GM21390 (cell line): ENCODE measurements at regions not wholly inside any gene's neighbourhood (a gene's known extent, or its start where the extent isn't known, plus 50 kb on each side); places are given as distances from the start of the nearest gene placed in this dataset.
"Not testable (repeated sequence)": the region's sequence is repeated elsewhere in the genome, so short reads cannot be mapped to it uniquely, and the experiment has no call there.

Source experiments
- ATAC-seq: cut with Tn5 transposase; IDR thresholded peaks from one replicate; pipeline ENCODE4 v1.9.1; 2021; ENCODE audit not compliant: unreplicated experiment

DNA sequence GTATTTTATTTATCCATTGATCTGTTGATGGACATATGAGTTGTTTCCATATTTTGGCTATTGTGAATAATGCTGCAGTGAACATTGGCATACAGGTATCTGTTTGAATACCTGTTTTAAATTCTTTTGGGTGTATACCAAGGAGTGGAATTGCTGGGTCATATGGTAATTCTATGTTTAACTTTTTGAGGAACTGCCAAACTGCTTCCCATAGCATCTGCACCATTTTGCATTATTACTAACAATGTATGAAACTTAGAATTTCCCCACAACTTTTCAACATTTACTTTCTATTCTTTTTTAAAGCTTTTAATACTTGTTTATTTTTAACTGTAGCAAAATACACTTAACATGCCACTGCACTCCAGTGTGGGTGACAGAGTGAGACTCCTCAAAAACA, 57.0 kb upstream of the MSN start:
- no peak for ATAC-seq

DNA sequence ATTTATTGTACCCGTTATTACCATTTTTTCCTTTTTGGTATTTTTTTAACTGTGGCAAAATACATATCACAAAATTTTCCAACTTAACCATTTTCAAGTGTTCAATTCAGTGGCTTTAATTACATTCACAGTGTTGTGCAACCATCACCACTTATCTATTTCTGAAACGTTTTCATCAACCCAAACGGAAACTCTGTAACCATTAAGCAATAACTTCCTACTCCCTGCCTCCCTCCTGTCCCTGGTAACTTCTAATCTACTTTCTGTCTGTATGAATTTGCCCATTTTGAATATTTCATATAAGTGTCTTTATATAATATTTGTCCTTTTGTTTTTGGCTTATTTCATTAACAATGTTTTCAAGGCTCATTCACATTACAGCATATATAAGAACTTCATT, 57.4 kb upstream of the MSN start:
- ATAC-seq, result no peak

DNA sequence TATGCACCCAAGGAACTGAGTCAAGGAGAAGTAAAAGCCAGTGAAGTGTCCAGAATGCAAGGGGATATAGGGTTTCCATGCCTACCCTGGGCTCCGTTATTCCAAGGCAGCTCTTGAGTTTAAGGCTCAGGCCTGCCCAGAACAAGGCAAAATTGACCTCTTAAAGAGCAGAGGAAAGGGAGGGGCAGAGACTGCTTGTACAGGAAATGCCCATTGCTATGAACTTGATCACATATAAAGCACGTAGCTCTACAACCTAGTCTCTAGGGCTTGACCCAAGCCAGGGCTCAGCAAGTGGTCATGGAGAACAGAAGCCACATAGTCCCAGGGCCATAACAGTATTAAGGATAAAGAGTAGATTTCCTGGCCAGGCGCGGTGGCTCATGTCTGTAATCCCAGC, 58.2 kb upstream of the MSN start:
- ATAC-seq, result no peak

DNA sequence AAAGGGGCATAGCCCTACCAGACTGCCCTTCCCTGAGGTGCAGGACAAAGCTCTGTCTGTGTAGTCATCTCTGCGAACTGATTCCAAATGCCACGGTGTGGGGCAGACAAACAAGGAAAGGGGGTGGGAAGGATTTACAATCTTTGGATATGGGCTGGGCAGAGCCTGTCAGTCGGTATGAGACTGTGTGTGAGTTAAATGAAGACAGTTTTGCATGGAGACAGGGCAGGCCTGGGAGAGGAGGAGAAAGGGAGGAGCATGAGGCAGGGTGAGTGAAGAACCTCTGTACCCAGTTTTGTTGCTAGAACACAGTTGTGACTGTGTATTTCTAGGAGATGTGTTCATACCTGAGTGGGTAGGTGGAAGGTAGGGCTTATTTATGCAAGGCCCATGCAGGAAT, 59.4 kb upstream of the MSN start:
- ATAC-seq, result no peak

DNA sequence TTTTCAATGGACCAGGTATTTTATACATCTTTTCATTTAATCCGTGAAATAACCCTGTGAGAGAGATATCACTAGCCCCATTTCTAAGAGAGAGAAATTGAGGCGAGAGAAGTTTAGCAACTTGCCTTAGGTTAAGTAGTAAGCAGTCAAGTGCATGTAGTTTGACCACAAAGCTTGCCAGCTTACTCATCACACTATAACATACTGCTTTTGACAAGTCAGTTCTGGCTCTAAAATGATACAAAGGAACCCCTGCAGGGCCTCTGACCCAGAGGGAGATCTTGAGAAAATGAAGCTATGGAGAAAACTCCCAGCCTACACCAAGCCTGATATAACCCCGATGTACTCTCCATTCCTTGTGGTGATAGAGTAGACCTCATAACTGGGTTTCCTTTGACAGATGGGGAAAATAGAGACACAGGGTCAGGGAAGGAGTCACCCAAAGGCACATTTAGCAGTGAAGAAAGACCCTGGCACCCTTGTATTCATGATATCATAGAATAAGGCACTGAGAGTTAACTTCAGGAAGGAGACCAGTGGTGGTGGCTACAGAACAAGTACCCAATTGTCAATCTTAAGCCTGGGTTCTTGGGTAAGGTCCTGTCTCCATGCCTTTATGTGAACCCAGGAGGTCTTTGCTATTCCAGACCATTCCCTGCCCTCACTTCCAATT, 60.2 kb upstream of the MSN start:
- ATAC-seq, result peak; percentile 75

DNA sequence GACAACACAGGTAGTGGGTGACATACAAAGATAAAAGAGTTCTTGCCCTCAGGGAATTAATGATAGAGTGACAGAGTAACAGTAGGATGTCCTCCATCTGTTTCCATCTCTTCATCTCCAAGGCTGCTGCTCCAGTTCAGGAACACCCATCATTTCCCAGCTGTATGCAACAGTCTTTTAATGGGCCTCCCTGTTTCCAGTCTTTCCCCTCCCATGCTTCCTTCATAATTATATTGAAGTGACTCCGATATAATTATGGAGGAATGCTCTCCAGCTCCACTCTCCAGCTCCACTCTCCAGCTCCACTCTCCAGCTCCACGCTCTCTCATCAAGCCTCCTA, 65.3 kb upstream of the MSN start:
- ATAC-seq, result no peak

- ATAC-seq, result no peak
Measured at GRCh38 chrX:65601530-65602220, 65.8 kb upstream of the MSN start.

DNA sequence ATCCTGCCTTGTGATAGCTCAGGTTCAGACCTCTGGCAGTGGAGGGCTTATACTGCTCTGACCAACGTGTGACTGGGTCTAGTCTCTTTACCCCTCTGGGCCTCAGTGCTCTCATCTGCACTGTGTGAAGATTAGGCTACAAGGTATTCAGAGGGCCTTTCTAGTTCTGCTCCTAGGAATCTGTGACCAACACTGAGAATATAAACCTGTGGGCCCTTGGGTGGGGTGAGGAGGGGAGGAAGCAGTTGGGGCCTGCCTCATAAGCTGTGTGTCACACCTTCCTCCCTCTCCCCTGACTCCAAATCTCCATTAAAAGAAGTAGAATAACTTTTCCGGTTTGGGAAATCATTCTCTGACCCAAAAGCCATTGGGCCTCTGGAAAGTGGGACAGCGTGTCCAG, 66.3 kb upstream of the MSN start:
- ATAC-seq, result no peak

- ATAC-seq, result no peak
Measured at GRCh38 chrX:65600106-65600505, 65.5 kb upstream of the LAS1L start.

- ATAC-seq, result no peak
Measured at GRCh38 chrX:65598559-65599147, 64.1 kb upstream of the LAS1L start.

- ATAC-seq, result peak; percentile 54
Measured at GRCh38 chrX:65596270-65597034, 61.9 kb upstream of the LAS1L start.

- peak; percentile 78 for ATAC-seq
Measured at GRCh38 chrX:65595460-65595876, 60.9 kb upstream of the LAS1L start.

GRCh38 chrX:65591206-65591605, 56.6 kb upstream of the LAS1L start:
- no peak for ATAC-seq

GRCh38 chrX:65589304-65589703, 54.7 kb upstream of the LAS1L start:
- no peak for ATAC-seq

DNA sequence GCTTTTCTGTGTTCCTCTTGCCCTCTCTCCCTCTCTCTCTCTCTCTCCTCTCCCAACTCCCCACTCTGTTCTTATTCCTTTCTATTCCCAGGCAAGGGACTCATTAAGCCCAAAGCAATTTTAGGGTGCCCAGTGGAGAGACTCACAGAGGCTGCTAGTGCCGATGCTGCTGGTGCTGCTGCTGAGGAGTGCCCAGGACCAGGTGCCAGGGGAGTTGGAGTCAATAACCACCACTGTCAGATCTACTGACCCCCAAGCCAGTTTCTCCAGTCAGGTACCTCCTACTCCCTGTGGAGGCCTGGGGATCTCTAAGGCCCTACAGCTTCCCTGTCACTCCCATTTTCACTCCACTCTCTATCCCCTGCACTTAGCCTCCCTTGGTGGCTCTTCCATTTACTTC, 54.2 kb upstream of the LAS1L start:
- no peak for ATAC-seq

- ATAC-seq, result no peak
Measured at GRCh38 chrX:65587616-65588526, 53.3 kb upstream of the LAS1L start.

- ATAC-seq, result no peak
Measured at GRCh38 chrX:65586491-65586890, 51.9 kb upstream of the LAS1L start.

GRCh38 chrX:65585226-65585625, 50.6 kb upstream of the LAS1L start:
- not testable (repeated sequence) for ATAC-seq
